GM12878 (cell line): ENCODE measurements at regions not wholly inside any gene's neighbourhood (a gene's known extent, or its start where the extent isn't known, plus 50 kb on each side); places are given as distances from the start of the nearest gene placed in this dataset.

ENCODE experiments used
- ATAC-seq: fragments of 200-7000 bp; cut with Tn5 transposase; 3 replicates; pipeline ENCODE4 v1.9.1; 2020; ENCODE audit warnings: mild to moderate bottlenecking, moderate library complexity
- BruUV-seq: library from RNA; stranded (reverse); fragments of 400-500 nt; replicated peaks from 2 replicates; lab custom pipeline; 2021; lab: Mats Ljungman, UMichigan
- CTCF ChIA-PET: fragments of 300-600 bp; sonication (Branson Sonifier 250); formaldehyde crosslinking; extraction: SDS; loops from one replicate; lab custom pipeline; 2021; ENCODE audit warnings: inconsistent platforms; lab: Yijun Ruan, JAX
- POLR2A ChIA-PET: fragments of 350-600 bp; formaldehyde crosslinking; extraction: SDS; loops from one replicate; lab custom pipeline; 2021; ENCODE audit warnings: inconsistent platforms; lab: Charles Lee
- RAD21 ChIA-PET: fragments of 300-600 bp; sonication (Branson Sonifier 250); formaldehyde crosslinking; loops from one replicate; lab custom pipeline; 2023; ENCODE audit warnings: antibody characterized with exemption; ENCODE audit not compliant: unreplicated experiment; lab: Charles Lee
- SMC1A ChIA-PET: fragments of 300-600 bp; sonication (Branson Sonifier 250); formaldehyde crosslinking; loops from one replicate; lab custom pipeline; 2023; ENCODE audit not compliant: unreplicated experiment, uncharacterized antibody; lab: Charles Lee
- DNase-seq: peaks from one replicate; pipeline ENCODE4 v3.0.0-alpha.2; 2011; ENCODE audit warnings: low read depth, low spot score
- FAIRE-seq: peaks from 3 replicates; lab custom pipeline; 2011; peaks lifted over from hg19 to GRCh38; lab: Jason Lieb, UNC
- H2AFZ ChIP-seq: 2 replicates; pipeline ENCODE4 v1.6.0; 2011; ENCODE audit warnings: low read depth, low read length, control low read depth; ENCODE audit not compliant: control insufficient read depth
- H3K27ac ChIP-seq: 2 replicates; pipeline ENCODE4 v1.5.1; 2011; ENCODE audit warnings: control low read depth; ENCODE audit not compliant: control insufficient read depth, insufficient read depth
- H3K27me3 ChIP-seq, 2 experiments: replicated peaks in 1 of 2; 2 replicates each; pipeline versions ENCODE4 v1.6.0 to v1.6.1; 2011; ENCODE audit warnings: low read length in 1 of 2; ENCODE audit not compliant: control insufficient read depth in 2 of 2, insufficient read depth in 2 of 2
- H3K36me3 ChIP-seq, 2 experiments: 2 replicates each; pipeline ENCODE4 v1.5.1; 2011; ENCODE audit warnings: low read length in 1 of 2; ENCODE audit not compliant: control insufficient read depth in 2 of 2, insufficient read depth in 2 of 2
- H3K4me1 ChIP-seq: 2 replicates; pipeline ENCODE4 v1.6.1; 2011; ENCODE audit warnings: mild to moderate bottlenecking, low read length, moderate library complexity, mixed read lengths; ENCODE audit not compliant: control insufficient read depth, insufficient read depth
- H3K4me2 ChIP-seq: 2 replicates; pipeline ENCODE4 v1.6.0; 2011; ENCODE audit warnings: control low read depth; ENCODE audit not compliant: control insufficient read depth, insufficient read depth
- H3K4me3 ChIP-seq: fragments of 200-600 bp; sonication (generic); 2 replicates; pipeline ENCODE4 v1.5.1; 2016
- H3K79me2 ChIP-seq: 2 replicates; pipeline ENCODE4 v1.6.0; 2011; ENCODE audit warnings: low read length; ENCODE audit not compliant: control insufficient read depth, insufficient read depth
- H3K9ac ChIP-seq: 2 replicates; pipeline ENCODE4 v1.8.0; 2011; ENCODE audit warnings: low read length, control low read depth, mixed read lengths; ENCODE audit not compliant: control insufficient read depth, insufficient read depth
- H3K9me3 ChIP-seq: replicated peaks from 3 replicates; pipeline ENCODE4 v1.5.1; 2011; ENCODE audit warnings: mild to moderate bottlenecking, low read length; ENCODE audit not compliant: control insufficient read depth, insufficient read depth
- H4K20me1 ChIP-seq: 2 replicates; pipeline ENCODE4 v1.6.0; 2011; ENCODE audit not compliant: control insufficient read depth, insufficient read depth
- BACH1 ChIP-seq: fragments of 450-650 bp; IDR thresholded peaks from 2 replicates; pipeline ENCODE4 v1.6.1; 2017; ENCODE audit warnings: mild to moderate bottlenecking, borderline replicate concordance
- ELK1 ChIP-seq: IDR thresholded peaks from 2 replicates; pipeline ENCODE4 v1.6.1; 2012; ENCODE audit warnings: low read depth, low read length, improper control_type of control experiment
- KAT2A ChIP-seq: conservative IDR thresholded peaks from 2 replicates; pipeline ENCODE4 v1.6.1; 2011; ENCODE audit warnings: low read depth, low read length; ENCODE audit not compliant: control insufficient read depth
- MYC ChIP-seq: IDR thresholded peaks from 2 replicates; pipeline ENCODE4 v1.6.1; 2011; ENCODE audit warnings: mild to moderate bottlenecking, low read length, moderate library complexity, inconsistent platforms; ENCODE audit not compliant: insufficient read depth, insufficient replicate concordance, insufficient read length, severe bottlenecking
- NFXL1 ChIP-seq: fragments of 450-650 bp; IDR thresholded peaks from 2 replicates; pipeline ENCODE4 v1.6.1; 2017; ENCODE audit warnings: antibody characterized with exemption, mild to moderate bottlenecking, borderline replicate concordance
- POLR2AphosphoS5 ChIP-seq: IDR thresholded peaks from 2 replicates; pipeline ENCODE4 v1.6.1; 2011; ENCODE audit warnings: mild to moderate bottlenecking, low read length, inconsistent platforms
- PRDM15 ChIP-seq: fragments of 450-650 bp; formaldehyde crosslinking; IDR thresholded peaks from 2 replicates; pipeline ENCODE4 v1.4.0; 2020; ENCODE audit warnings: mild to moderate bottlenecking, moderate library complexity
- RB1 ChIP-seq: fragments of 450-650 bp; formaldehyde crosslinking; IDR thresholded peaks from 2 replicates; pipeline ENCODE4 v1.6.1; 2017; ENCODE audit warnings: mild to moderate bottlenecking, borderline replicate concordance
- RFX5 ChIP-seq: IDR thresholded peaks from 2 replicates; pipeline ENCODE4 v1.6.1; 2011; ENCODE audit warnings: low read depth, low read length, improper control_type of control experiment
- ZBTB4 ChIP-seq: fragments of 450-650 bp; formaldehyde crosslinking; IDR thresholded peaks from 2 replicates; pipeline ENCODE4 v1.4.0; 2022; ENCODE audit warnings: mild to moderate bottlenecking, moderate library complexity
- ZNF622 ChIP-seq: fragments of 450-650 bp; IDR thresholded peaks from 2 replicates; pipeline ENCODE4 v1.6.1; 2017; ENCODE audit warnings: mild to moderate bottlenecking, inconsistent platforms
- WGBS: methylation state at CpG from one replicate; pipeline ENCODE4 v1.1.6; 2016; ENCODE audit warnings: low lambda C conversion rate; ENCODE audit not compliant: insufficient replicate concordance, insufficient coverage; ENCODE audit errors: missing lambda C conversion rate; 5-methylcytosine and 5-hydroxymethylcytosine counted together
- in situ Hi-C: fragments of 300-500 bp; cut with MboI; formaldehyde crosslinking; loops from 9 replicates; pipeline ENCODE4 v1.14.3; 2018; ENCODE audit warnings: mixed read lengths
- intact Hi-C: fragments of 100-400 bp; cut with micrococcal nuclease; formaldehyde crosslinking; loops from one replicate; pipeline ENCODE4 v1.14.2; 2022; ENCODE audit not compliant: unreplicated experiment

- intact Hi-C loops: loop anchor here (2.0 to 5.0 kb wide), 2 partner anchors 179 to 1046 kb away; no protein-coding TSS in a partner anchor
- SMC1A ChIA-PET: interaction anchor here (1.6 kb wide), 1 partner anchor 84 kb away, joined by 6 read pairs; no protein-coding TSS in a partner anchor
- TF ChIP-seq NFXL1 (no peak), RFX5 (no peak), KAT2A (no peak), ELK1 (no peak), ZBTB4 (CRISPR knock-in tag) (no peak), BACH1 (no peak), PRDM15 (CRISPR knock-in tag) (no peak), RB1 (no peak), POLR2AphosphoS5 (no peak), ZNF622 (no peak), MYC (no peak)
Measured at GRCh38 chr12:18141048-18141982, 51.3 kb upstream of the RERGL start.

More at GRCh38 chr12:18141048-18141982, 51.3 kb upstream of the RERGL start:
- ChIA-PET CTCF (interaction anchor here (1.0 to 3.4 kb wide), 4 partner anchors 9 to 1045 kb away, joined by 3 to 24 read pairs (median 4); no protein-coding TSS in a partner anchor), POLR2A (no interaction called here), RAD21 (no interaction called here)
- no peaks in the 10 kb centered on the region for H4K20me1 ChIP-seq
- H3K79me2 ChIP-seq: no peaks in the 10 kb centered on the region
- H3K9ac ChIP-seq: no peak overlapping the region
- no TSS peak for BruUV-seq
- H3K4me3 ChIP-seq: no peak overlapping the region
- H3K4me2 ChIP-seq: no peak overlapping the region
- in situ Hi-C loops: loop anchor here (5.0 to 10.0 kb wide), 2 partner anchors 181 to 1043 kb away; no protein-coding TSS in a partner anchor
- H3K9me3 ChIP-seq: no peaks in the 10 kb centered on the region
- H3K4me1 ChIP-seq: no peaks in the 10 kb centered on the region
- no peaks in the 10 kb centered on the region for H3K27me3 ChIP-seq
- no peak overlapping the region for H3K27ac ChIP-seq
- WGBS: 0% methylated on average over 4 of the region's 4 CpGs
- no peak for ATAC-seq
- no peaks in the 10 kb centered on the region for H3K36me3 ChIP-seq
- no peak for FAIRE-seq
- DNase-seq: no peak
- no peak overlapping the region for H2AFZ ChIP-seq
